Thoracic aorta (tissue), 2 donors: ENCODE measurements at regions not wholly inside any gene's neighbourhood (a gene's known extent, or its start where the extent isn't known, plus 50 kb on each side); places are given as distances from the start of the nearest gene placed in this dataset.
A peak's percentile ranks its signal among the peaks of the same experiment; 100 is the strongest.

Experiments
- ATAC-seq: fragments of 150-250 bp; one replicate; pipeline ENCODE4 v1.8.0; 2017; ENCODE audit warnings: low read depth; ENCODE audit not compliant: insufficient number of reproducible peaks, low FRiP score
- DNase-seq: peaks from one replicate; pipeline ENCODE4 v3.0.0-alpha.2; 2020; ENCODE audit warnings: low spot score
- H3K27ac ChIP-seq, 2 donors: fragments of 200-600 bp; sonication (generic); 1 replicate in 1 of 2; 2 replicates in 1 of 2; pipeline ENCODE4 v1.5.1; 2016; ENCODE audit warnings: mild to moderate bottlenecking in 2 of 2, moderate library complexity in 2 of 2
- H3K27me3 ChIP-seq: fragments of 200-600 bp; sonication (generic); replicated peaks from 2 replicates; pipeline ENCODE4 v1.6.0; 2016; ENCODE audit warnings: mild to moderate bottlenecking; ENCODE audit not compliant: insufficient read depth
- H3K36me3 ChIP-seq: fragments of 200-600 bp; sonication (generic); one replicate; pipeline ENCODE4 v1.5.1; 2016
- H3K4me1 ChIP-seq, 2 donors: fragments of 200-600 bp; sonication (generic); 1 replicate in 1 of 2; 2 replicates in 1 of 2; pipeline versions ENCODE4 v1.5.1 to v1.6.0; 2016; ENCODE audit warnings: low read depth in 2 of 2, mild to moderate bottlenecking in 1 of 2; ENCODE audit not compliant: control insufficient read depth in 1 of 2
- H3K4me3 ChIP-seq: fragments of 200-600 bp; sonication (generic); 2 replicates; pipeline ENCODE4 v1.5.1; 2016; ENCODE audit warnings: mild to moderate bottlenecking
- H3K9me3 ChIP-seq: fragments of 200-600 bp; sonication (generic); 2 replicates; pipeline ENCODE4 v1.5.1; 2016
- TF ChIP-seq, protein P1 (sequence below): fragments of 200-600 bp; sonication (generic); IDR thresholded peaks from one replicate; pipeline ENCODE4 v1.5.1; 2019; ENCODE audit warnings: antibody characterized with exemption

DNA sequence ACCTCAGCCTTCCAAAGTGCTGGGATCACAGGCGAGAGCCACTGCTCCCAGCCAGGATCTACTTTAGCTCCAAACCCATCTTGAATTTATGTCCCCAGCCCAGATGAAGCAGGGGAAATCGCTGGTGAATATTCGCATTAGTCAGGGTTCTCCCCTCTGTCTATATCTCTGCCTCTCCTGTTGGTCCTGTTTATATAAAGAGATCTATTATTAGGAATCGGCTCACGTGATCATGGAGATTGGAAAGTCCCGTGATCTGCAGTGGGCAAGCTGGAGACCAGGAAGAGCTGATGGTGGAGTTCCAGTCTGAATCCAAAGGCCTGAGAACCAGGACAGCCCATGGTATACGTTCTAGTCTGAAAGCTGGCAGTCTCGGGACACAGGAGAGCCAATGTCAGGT is 382.8 kb downstream of the SEC14L1 start:
- Histone ChIP-seq H3K4me1 (peaks cover 0 to 7% of the 10 kb centered on the region in 2 donors), H3K4me3 (no peak overlapping the region), H3K9me3 (no peaks in the 10 kb centered on the region), H3K27ac (no peak overlapping the region), H3K36me3 (no peaks in the 10 kb centered on the region), H3K27me3 (no peaks in the 10 kb centered on the region)
- DNase-seq = no peak
- ATAC-seq = no peak
- TF ChIP-seq, protein P1, sequence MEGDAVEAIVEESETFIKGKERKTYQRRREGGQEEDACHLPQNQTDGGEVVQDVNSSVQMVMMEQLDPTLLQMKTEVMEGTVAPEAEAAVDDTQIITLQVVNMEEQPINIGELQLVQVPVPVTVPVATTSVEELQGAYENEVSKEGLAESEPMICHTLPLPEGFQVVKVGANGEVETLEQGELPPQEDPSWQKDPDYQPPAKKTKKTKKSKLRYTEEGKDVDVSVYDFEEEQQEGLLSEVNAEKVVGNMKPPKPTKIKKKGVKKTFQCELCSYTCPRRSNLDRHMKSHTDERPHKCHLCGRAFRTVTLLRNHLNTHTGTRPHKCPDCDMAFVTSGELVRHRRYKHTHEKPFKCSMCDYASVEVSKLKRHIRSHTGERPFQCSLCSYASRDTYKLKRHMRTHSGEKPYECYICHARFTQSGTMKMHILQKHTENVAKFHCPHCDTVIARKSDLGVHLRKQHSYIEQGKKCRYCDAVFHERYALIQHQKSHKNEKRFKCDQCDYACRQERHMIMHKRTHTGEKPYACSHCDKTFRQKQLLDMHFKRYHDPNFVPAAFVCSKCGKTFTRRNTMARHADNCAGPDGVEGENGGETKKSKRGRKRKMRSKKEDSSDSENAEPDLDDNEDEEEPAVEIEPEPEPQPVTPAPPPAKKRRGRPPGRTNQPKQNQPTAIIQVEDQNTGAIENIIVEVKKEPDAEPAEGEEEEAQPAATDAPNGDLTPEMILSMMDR = no peak

DNA sequence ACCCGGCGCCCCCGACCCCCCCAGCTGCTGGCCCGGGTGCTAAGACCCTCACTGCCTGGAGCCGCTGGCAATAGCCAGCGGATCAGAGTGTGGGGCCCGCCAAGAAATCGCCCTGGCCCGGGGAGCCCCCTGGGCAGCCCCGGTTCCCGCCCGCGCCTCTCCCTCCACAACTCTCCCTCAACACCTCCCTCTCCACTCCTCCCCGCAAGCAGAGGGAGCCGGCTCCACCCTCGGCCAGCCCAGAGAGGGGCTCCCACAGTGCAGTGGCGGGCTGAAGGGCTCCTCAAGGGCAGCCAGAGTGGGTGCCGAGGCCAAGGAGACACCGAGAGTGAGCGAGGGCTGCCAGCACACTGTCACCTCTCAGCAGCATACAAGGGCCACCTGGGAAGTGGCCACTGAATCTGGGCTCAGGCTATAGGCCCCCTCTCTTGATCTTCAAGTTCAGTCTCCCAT is 385.5 kb downstream of the SEC14L1 start:
- H3K27me3 ChIP-seq = no peaks in the 10 kb centered on the region
- H3K9me3 ChIP-seq = no peaks in the 10 kb centered on the region
- TF ChIP-seq, protein P1 = no peak
- H3K4me3 ChIP-seq = no peak overlapping the region
- DNase-seq = no peak
- peaks cover 0 to 12% of the 10 kb centered on the region in 2 donors for H3K4me1 ChIP-seq
- no peaks in the 10 kb centered on the region for H3K36me3 ChIP-seq
- ATAC-seq = no peak
- H3K27ac ChIP-seq = no peak overlapping the region

DNA sequence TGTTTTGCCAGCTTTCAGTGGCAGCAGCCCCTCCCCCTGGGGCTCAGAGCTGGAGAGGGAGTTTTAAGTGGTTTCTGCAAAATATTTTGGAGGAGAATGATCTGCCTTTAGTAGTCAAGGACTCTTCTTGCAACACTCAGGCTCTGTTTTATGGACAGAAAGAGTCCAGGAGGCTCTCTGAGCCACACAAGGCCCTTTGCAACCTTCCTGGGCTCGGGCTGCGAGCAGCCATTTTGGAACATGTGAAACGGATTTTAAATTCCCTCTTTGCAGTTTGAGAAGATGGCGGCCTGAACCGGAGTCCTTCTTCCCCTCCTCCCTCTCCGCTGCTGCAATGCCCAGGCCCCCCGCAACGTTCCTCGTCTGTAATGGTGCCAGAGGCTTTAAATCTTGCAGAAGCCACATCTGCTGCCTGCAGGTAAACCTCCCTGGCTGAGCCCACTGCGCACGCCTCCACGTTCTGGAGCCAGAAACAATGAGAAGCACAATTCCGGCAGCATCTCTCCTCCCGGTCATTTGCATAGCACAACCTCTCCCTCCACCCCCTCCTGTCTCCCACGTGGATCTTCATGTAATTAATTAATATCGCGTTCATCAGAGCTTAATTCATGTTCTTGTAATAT is 386.1 kb downstream of the SEC14L1 start:
- H3K4me3 ChIP-seq = no peak overlapping the region
- H3K27ac ChIP-seq = no peak overlapping the region
- ATAC-seq = no peak
- H3K27me3 ChIP-seq = no peaks in the 10 kb centered on the region
- no peaks in the 10 kb centered on the region for H3K9me3 ChIP-seq
- TF ChIP-seq, protein P1 = no peak
- no peak for DNase-seq
- peaks cover 0 to 12% of the 10 kb centered on the region in 2 donors for H3K4me1 ChIP-seq
- H3K36me3 ChIP-seq = no peaks in the 10 kb centered on the region

DNA sequence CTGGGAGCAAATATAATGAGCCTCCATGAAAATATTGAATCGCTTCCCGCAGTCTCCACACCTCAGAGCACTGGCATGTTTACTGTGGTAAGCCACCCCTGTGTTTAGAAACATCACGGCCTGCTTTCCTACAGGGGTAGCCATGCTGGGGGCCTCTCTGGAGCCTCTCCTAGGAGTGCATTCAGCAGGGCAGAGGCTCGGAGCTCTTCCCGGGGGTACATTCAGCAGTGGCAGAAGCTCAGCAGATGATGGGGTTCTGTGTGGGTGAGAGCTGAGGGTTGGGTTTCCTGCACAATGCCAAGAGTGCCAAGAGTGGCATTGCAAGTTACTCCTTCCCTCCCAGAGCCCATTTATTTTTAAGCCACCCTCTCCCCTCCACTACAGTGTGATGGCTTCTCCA is 386.6 kb downstream of the SEC14L1 start:
- ATAC-seq (no peak), DNase-seq (no peak)
- H3K4me3 ChIP-seq = no peak overlapping the region
- TF ChIP-seq, protein P1 = no peak
- no peaks in the 10 kb centered on the region for H3K27me3 ChIP-seq
- H3K27ac ChIP-seq = no peak overlapping the region
- peaks cover 0 to 12% of the 10 kb centered on the region in 2 donors for H3K4me1 ChIP-seq
- H3K36me3 ChIP-seq = no peaks in the 10 kb centered on the region
- H3K9me3 ChIP-seq = no peaks in the 10 kb centered on the region

DNA sequence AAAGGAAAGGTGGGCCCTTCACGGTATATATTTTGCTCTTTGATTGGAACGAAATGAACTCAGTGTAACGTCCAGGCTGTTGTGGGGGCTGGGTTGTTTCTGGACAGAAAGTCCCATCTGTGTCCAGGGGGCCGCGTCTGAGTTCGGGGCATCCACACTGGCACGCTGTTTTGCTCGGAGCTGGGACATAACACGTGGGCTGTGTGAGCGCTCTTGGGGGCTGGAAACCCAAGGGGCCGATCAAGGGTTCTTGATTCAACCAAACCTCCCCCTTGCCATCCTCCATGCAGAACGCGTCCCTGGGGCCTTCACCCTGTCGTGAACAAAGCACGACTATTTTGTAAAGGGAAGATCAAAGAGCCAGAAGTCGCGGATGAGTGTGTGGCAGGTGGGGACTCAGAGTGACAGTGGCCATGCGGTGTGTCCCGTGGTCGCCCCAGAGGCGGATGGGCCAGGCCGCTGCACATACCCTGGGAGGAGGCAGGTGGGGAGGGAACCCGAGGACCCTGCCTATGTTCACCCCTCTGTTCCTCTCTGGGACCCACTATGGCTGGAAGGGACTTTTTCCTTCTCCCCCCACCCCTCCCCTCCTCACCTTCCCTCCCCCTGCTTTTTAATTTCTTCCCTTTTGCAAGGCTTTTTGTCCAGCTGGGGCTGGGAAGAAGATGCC is 387.2 kb downstream of the SEC14L1 start:
- ATAC-seq (no peak), DNase-seq (no peak)
- Histone ChIP-seq H3K4me3 (peak overlapping the region; percentile 59), H3K4me1 (peaks cover 0 to 12% of the 10 kb centered on the region in 2 donors), H3K9me3 (no peaks in the 10 kb centered on the region), H3K27ac (no peak overlapping the region), H3K27me3 (no peaks in the 10 kb centered on the region), H3K36me3 (no peaks in the 10 kb centered on the region)
- TF ChIP-seq, protein P1 = no peak
